ENCODE measurements at regions not wholly inside any gene's neighbourhood (a gene's known extent, or its start where the extent isn't known, plus 50 kb on each side); places are given as distances from the start of the nearest gene placed in this dataset.

GRCh38 chr15:34652726-34653033 lies 69.2 kb upstream of the GOLGA8B start:
- FAIRE-seq: no peak
- Histone ChIP-seq H3K4me3 (no peak overlapping the region), H3K4me1 (no peaks in the 10 kb centered on the region), H3K27ac (no peak overlapping the region), H3K9me3 (no peaks in the 10 kb centered on the region), H3K4me2 (no peak overlapping the region)
- CTCF ChIA-PET: interaction anchor here (0.9 kb wide), 1 partner anchor 8 kb away, joined by 3 read pairs; no protein-coding TSS in a partner anchor
- POLR2A ChIA-PET: no interaction called here
- no peak for TF ChIP-seq JUNB (IDR thresholded peaks at IDR 0.05)
- ATAC-seq: no peak
- no peak for DNase-seq (ENCODE audit: low read depth in 1 of 2, low spot score in 1 of 2)

GRCh38 chr15:34651997-34652725 lies 68.7 kb upstream of the GOLGA8B start:
- H3K4me1 ChIP-seq: no peaks in the 10 kb centered on the region
- CTCF ChIA-PET: interaction anchor here (0.9 to 1.7 kb wide), 3 partner anchors 9 to 34 kb away, joined by 3 to 6 read pairs (median 3); no protein-coding TSS in a partner anchor
- DNase-seq (ENCODE audit: low read depth in 1 of 2, low spot score in 1 of 2) (no peak), FAIRE-seq (no peak), ATAC-seq (no peak)
- WGBS (ENCODE audit: missing lambda C conversion rate): 11% methylated on average over 1 of the region's 1 CpG
- no peak overlapping the region for H3K4me2 ChIP-seq
- no peaks in the 10 kb centered on the region for H3K9me3 ChIP-seq
- H3K27ac ChIP-seq: no peak overlapping the region
- H3K4me3 ChIP-seq: no peak overlapping the region
- TF ChIP-seq POLR2AphosphoS2 (conservative IDR thresholded peaks at IDR 0.05; ENCODE audit: low read length) (no peak), MAX (IDR thresholded peaks at IDR 0.05) (no peak), POLR2A (IDR thresholded peaks at IDR 0.05; ENCODE audit: low read length) (no peak), BHLHE40 (IDR thresholded peaks at IDR 0.05; ENCODE audit: low read depth, low read length) (no peak), CEBPB (IDR thresholded peaks at IDR 0.05) (no peak), ELK1 (IDR thresholded peaks at IDR 0.05; ENCODE audit: low read depth, low read length) (no peak), JUNB (IDR thresholded peaks at IDR 0.05) (no peak), ZC3H11A (IDR thresholded peaks at IDR 0.05) (no peak), RNF2 (IDR thresholded peaks at IDR 0.05; ENCODE audit: borderline replicate concordance, low read depth) (no peak), CBX8 (IDR thresholded peaks at IDR 0.05) (no peak)
- POLR2A ChIA-PET: no interaction called here

DNA sequence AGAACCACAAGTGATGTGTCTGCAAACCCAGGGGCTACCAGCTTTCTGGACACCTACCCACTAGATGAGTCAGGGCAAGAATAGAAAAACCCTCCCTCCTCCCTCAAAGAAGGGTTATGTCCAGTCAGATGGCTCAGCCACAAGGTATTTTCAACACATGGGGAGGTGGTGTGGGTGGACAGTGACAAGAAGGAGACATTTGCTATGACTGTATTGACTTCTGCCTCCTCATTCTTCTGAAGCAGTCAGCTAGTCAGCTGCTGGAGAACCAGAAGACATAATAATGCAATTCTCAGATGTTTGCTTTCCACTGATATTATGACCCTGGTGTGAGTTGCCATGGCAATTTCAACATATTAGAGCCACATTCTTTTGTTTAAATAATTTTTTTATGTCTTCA lies 66.7 kb upstream of the GOLGA8B start:
- CTCF ChIA-PET: interaction anchor here (1.1 kb wide), 2 partner anchors 58 to 270 kb away, joined by 3 to 4 read pairs; no protein-coding TSS in a partner anchor
- Histone ChIP-seq H3K27ac (no peak overlapping the region), H3K4me1 (no peaks in the 10 kb centered on the region), H3K9me3 (no peaks in the 10 kb centered on the region), H3K4me3 (no peak overlapping the region), H3K4me2 (no peak overlapping the region)
- FAIRE-seq: no peak
- peak; percentile 20 to 30; a peak in 1 of 6 replicates for ATAC-seq
- POLR2A ChIA-PET: no interaction called here
- DNase-seq (ENCODE audit: low read depth in 1 of 2, low spot score in 1 of 2): no peak
- TF ChIP-seq HOXB13 (CRISPR knock-in tag; IDR thresholded peaks at IDR 0.05; ENCODE audit: low read depth) (no peak), RFX5 (IDR thresholded peaks at IDR 0.05) (no peak), EP300 (IDR thresholded peaks at IDR 0.05) (no peak), RARB (CRISPR knock-in tag; IDR thresholded peaks at IDR 0.05) (no peak), MYC (IDR thresholded peaks at IDR 0.05; ENCODE audit: borderline replicate concordance, low read length) (no peak), CTCF (IDR thresholded peaks at IDR 0.05) (no peak)
- TF ChIP-seq, protein P1, sequence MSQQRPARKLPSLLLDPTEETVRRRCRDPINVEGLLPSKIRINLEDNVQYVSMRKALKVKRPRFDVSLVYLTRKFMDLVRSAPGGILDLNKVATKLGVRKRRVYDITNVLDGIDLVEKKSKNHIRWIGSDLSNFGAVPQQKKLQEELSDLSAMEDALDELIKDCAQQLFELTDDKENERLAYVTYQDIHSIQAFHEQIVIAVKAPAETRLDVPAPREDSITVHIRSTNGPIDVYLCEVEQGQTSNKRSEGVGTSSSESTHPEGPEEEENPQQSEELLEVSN (IDR thresholded peaks at IDR 0.05; ENCODE audit: borderline replicate concordance, low read depth): no peak

- WGBS (ENCODE audit: missing lambda C conversion rate): 38% methylated on average over 4 of the region's 4 CpGs
- Histone ChIP-seq H3K4me3 (no peak overlapping the region), H3K9me3 (peaks cover 7% of the 10 kb centered on the region; the same call in 1 of the 3 replicates), H3K27ac (no peak overlapping the region), H3K4me2 (no peak overlapping the region), H3K4me1 (no peaks in the 10 kb centered on the region)
- TF ChIP-seq HOXB13 (CRISPR knock-in tag; IDR thresholded peaks at IDR 0.05; ENCODE audit: low read depth) (no peak), NR3C1 (IDR thresholded peaks at IDR 0.05) (no peak), RFX5 (IDR thresholded peaks at IDR 0.05) (no peak), ELK1 (IDR thresholded peaks at IDR 0.05; ENCODE audit: low read depth, low read length) (no peak)
- FAIRE-seq (no peak), DNase-seq (ENCODE audit: low read depth in 1 of 2, low spot score in 1 of 2) (no peak), ATAC-seq (no peak)
- CTCF ChIA-PET: interaction anchor here (1.0 to 1.9 kb wide), 2 partner anchors 28 to 56 kb away, joined by 3 to 9 read pairs; no protein-coding TSS in a partner anchor
- POLR2A ChIA-PET: no interaction called here
These were observed 64.8 kb upstream of the GOLGA8B start for GRCh38 chr15:34648294-34648631.

All from A549 (cell line).